ENCODE measurements at regions not wholly inside any gene's neighbourhood (a gene's known extent, or its start where the extent isn't known, plus 50 kb on each side); places are given as distances from the start of the nearest gene placed in this dataset.

DNA sequence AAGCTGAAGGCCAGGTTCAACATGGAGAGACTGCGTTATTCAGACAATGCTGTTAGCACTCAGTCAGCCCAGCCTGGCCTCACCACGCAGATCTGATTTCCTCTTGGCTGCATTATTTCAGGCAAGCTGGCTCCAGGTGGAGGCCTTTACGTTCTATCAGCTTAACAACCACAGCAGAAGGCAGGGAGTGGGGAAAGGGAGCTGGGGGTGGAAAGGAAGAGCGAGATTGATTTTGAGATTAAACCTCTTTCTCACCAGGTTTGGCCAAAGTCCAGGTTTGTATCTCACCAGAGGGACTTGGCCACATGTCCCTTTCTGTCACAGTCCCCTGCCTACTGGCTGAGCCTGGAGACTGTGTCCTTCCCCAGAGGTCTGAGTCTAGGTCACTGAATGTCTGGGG, 543.7 kb upstream of the TMEM132C start:
- H3K79me2 ChIP-seq (ENCODE audit: low read depth) = no peaks in the 10 kb centered on the region
- H3K4me3 ChIP-seq = no peak overlapping the region
- no peak for DNase-seq
- no peak overlapping the region for H2AFZ ChIP-seq
- BruUV-seq (replicated peaks) = no TSS peak
- no peak overlapping the region for H3K4me2 ChIP-seq
- no peak overlapping the region for H3K27ac ChIP-seq
- H3K9me3 ChIP-seq (ENCODE audit: insufficient read depth, low read depth) = no peaks in the 10 kb centered on the region
- intact Hi-C loops (cut with micrococcal nuclease; ENCODE audit: unreplicated experiment) = no loop called here
- TF ChIP-seq EZH2 (IDR thresholded peaks at IDR 0.05; ENCODE audit: low read depth) = no peak
- TF ChIP-seq, protein P1, sequence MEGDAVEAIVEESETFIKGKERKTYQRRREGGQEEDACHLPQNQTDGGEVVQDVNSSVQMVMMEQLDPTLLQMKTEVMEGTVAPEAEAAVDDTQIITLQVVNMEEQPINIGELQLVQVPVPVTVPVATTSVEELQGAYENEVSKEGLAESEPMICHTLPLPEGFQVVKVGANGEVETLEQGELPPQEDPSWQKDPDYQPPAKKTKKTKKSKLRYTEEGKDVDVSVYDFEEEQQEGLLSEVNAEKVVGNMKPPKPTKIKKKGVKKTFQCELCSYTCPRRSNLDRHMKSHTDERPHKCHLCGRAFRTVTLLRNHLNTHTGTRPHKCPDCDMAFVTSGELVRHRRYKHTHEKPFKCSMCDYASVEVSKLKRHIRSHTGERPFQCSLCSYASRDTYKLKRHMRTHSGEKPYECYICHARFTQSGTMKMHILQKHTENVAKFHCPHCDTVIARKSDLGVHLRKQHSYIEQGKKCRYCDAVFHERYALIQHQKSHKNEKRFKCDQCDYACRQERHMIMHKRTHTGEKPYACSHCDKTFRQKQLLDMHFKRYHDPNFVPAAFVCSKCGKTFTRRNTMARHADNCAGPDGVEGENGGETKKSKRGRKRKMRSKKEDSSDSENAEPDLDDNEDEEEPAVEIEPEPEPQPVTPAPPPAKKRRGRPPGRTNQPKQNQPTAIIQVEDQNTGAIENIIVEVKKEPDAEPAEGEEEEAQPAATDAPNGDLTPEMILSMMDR (conservative IDR thresholded peaks at IDR 0.05) = no peak
- H4K20me1 ChIP-seq (ENCODE audit: insufficient read depth) = no peaks in the 10 kb centered on the region
- H3K36me3 ChIP-seq (ENCODE audit: low read depth) = no peaks in the 10 kb centered on the region
- H3F3A ChIP-seq (ENCODE audit: insufficient read depth, low read depth) = no peaks in the 10 kb centered on the region
- H3K4me1 ChIP-seq (replicated peaks; ENCODE audit: insufficient read depth) = no peaks in the 10 kb centered on the region
- H3K9me2 ChIP-seq (ENCODE audit: insufficient read depth) = no peaks in the 10 kb centered on the region
- ChIA-PET CTCF (no interaction called here), POLR2A (ENCODE audit: unreplicated experiment) (no interaction called here)
- peaks cover 4% of the 10 kb centered on the region; the same call in 1 of the 2 replicates for H3K27me3 ChIP-seq (ENCODE audit: insufficient read depth, low read depth)

DNA sequence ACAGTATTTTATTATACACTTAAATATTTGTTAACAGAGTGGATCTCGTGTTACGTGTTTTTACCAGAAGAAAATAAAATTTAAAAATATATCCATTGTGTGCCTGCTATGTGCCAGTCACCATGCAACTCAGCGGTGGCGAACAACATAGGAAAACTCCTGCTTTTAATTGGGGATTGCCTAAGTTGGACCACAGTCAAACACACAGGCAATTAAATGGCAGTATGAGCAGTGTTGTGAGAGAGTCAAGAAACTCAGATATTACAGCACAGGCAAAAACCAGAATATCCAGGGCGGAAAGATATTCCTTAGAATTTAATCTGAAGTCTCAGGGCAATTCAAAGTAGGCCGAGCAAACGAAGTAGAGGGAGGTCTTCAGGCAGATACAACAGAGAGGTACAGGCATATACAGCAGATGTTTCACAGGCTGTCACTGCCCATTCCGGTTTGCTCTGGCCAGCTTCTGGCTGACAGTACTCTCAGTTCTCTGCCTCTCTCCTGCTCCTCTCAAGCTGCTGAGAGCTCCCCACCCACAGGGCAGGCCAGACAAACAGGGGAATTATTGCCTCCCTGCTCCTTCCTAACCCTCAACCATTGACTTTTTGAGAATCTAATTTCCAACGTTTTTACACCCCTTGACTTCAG, 540.2 kb upstream of the TMEM132C start:
- H3K9me3 ChIP-seq (ENCODE audit: insufficient read depth, low read depth) = no peaks in the 10 kb centered on the region
- H3K79me2 ChIP-seq (ENCODE audit: low read depth) = no peaks in the 10 kb centered on the region
- no peak for DNase-seq
- H3K4me3 ChIP-seq = no peak overlapping the region
- H3K27me3 ChIP-seq (ENCODE audit: insufficient read depth, low read depth) = no peaks in the 10 kb centered on the region
- H3K4me2 ChIP-seq = no peak overlapping the region
- POLR2A ChIA-PET (ENCODE audit: unreplicated experiment) = no interaction called here
- TF ChIP-seq, protein P1 (conservative IDR thresholded peaks at IDR 0.05) = no peak
- TF ChIP-seq EZH2 (IDR thresholded peaks at IDR 0.05; ENCODE audit: low read depth) = no peak
- H4K20me1 ChIP-seq (ENCODE audit: insufficient read depth) = no peaks in the 10 kb centered on the region
- H3K4me1 ChIP-seq (replicated peaks; ENCODE audit: insufficient read depth) = no peaks in the 10 kb centered on the region
- no TSS peak for BruUV-seq (replicated peaks)
- H3F3A ChIP-seq (ENCODE audit: insufficient read depth, low read depth) = no peaks in the 10 kb centered on the region
- H2AFZ ChIP-seq = no peak overlapping the region
- H3K36me3 ChIP-seq (ENCODE audit: low read depth) = no peaks in the 10 kb centered on the region
- no peaks in the 10 kb centered on the region for H3K9me2 ChIP-seq (ENCODE audit: insufficient read depth)
- CTCF ChIA-PET = no interaction called here
- H3K27ac ChIP-seq = no peak overlapping the region
- intact Hi-C loops (cut with micrococcal nuclease; ENCODE audit: unreplicated experiment) = no loop called here

DNA sequence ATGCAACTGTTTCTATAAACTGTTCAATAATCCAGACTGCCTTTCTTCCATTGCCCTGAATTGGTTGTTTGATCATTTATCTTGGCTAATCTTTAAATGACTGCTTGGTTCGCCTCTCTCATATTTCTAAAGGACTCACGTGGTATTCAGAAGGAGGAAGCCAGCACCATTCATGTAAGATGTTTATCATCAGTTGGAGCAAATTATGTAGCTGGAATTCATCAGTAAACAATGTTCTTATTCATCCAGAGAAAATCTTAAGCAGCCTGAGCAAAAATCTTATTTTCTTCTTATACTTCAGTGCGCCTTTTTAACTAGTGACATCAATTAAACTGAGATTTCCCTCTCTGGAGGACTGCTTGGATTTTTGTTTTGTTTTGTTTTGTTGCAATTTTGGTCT, 538.7 kb upstream of the TMEM132C start:
- no peak overlapping the region for H2AFZ ChIP-seq
- H3K79me2 ChIP-seq (ENCODE audit: low read depth) = no peaks in the 10 kb centered on the region
- H3K4me3 ChIP-seq = no peak overlapping the region
- no peaks in the 10 kb centered on the region for H3K36me3 ChIP-seq (ENCODE audit: low read depth)
- CTCF ChIA-PET = no interaction called here
- no peaks in the 10 kb centered on the region for H3K9me2 ChIP-seq (ENCODE audit: insufficient read depth)
- no peaks in the 10 kb centered on the region for H3K4me1 ChIP-seq (replicated peaks; ENCODE audit: insufficient read depth)
- no peaks in the 10 kb centered on the region for H4K20me1 ChIP-seq (ENCODE audit: insufficient read depth)
- POLR2A ChIA-PET (ENCODE audit: unreplicated experiment) = no interaction called here
- no TSS peak for BruUV-seq (replicated peaks)
- no peak overlapping the region for H3K27ac ChIP-seq
- DNase-seq = no peak
- H3K9me3 ChIP-seq (ENCODE audit: insufficient read depth, low read depth) = no peaks in the 10 kb centered on the region
- H3K4me2 ChIP-seq = no peak overlapping the region
- no peaks in the 10 kb centered on the region for H3K27me3 ChIP-seq (ENCODE audit: insufficient read depth, low read depth)
- no peak for TF ChIP-seq EZH2 (IDR thresholded peaks at IDR 0.05; ENCODE audit: low read depth)
- TF ChIP-seq, protein P1 (conservative IDR thresholded peaks at IDR 0.05) = no peak
- no peaks in the 10 kb centered on the region for H3F3A ChIP-seq (ENCODE audit: insufficient read depth, low read depth)
- intact Hi-C loops (cut with micrococcal nuclease; ENCODE audit: unreplicated experiment) = no loop called here
